ENCODE measurements at regions not wholly inside any gene's neighbourhood (a gene's known extent, or its start where the extent isn't known, plus 50 kb on each side); places are given as distances from the start of the nearest gene placed in this dataset.

DNA sequence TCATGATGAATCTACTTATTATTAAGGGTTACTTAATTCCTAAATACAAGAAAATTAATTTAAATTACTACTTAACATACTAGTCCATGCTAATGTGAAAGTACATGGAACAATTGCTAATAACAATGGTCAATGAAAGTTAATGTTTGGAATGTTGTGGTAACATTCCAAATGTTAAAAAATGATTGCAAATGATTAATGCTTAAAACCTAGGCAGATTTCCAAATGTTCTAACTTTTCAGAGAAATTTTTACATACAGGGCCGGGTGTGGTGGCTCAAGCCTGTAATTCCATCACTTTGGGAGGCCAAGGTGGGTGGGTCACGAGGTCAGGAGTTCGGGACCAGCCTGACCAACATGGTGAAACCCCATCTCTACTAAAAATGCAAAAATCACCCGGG, 1851.3 kb upstream of the PCDH7 start:
- TF ChIP-seq POLR2A (IDR thresholded peaks at IDR 0.05) (no peak), EP300 (IDR thresholded peaks at IDR 0.05) (no peak)
- TF ChIP-seq, protein P1, sequence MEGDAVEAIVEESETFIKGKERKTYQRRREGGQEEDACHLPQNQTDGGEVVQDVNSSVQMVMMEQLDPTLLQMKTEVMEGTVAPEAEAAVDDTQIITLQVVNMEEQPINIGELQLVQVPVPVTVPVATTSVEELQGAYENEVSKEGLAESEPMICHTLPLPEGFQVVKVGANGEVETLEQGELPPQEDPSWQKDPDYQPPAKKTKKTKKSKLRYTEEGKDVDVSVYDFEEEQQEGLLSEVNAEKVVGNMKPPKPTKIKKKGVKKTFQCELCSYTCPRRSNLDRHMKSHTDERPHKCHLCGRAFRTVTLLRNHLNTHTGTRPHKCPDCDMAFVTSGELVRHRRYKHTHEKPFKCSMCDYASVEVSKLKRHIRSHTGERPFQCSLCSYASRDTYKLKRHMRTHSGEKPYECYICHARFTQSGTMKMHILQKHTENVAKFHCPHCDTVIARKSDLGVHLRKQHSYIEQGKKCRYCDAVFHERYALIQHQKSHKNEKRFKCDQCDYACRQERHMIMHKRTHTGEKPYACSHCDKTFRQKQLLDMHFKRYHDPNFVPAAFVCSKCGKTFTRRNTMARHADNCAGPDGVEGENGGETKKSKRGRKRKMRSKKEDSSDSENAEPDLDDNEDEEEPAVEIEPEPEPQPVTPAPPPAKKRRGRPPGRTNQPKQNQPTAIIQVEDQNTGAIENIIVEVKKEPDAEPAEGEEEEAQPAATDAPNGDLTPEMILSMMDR (IDR thresholded peaks at IDR 0.05) = no peak
- Histone ChIP-seq H3K36me3 (no peaks in the 10 kb centered on the region), H3K4me3 (no peak overlapping the region), H3K4me1 (no peaks in the 10 kb centered on the region), H3K27me3 (no peaks in the 10 kb centered on the region), H3K9me3 (peaks cover 0 to 2% (median 0%) of the 10 kb centered on the region in 4 donors), H3K27ac (no peak overlapping the region)
- DNase-seq (ENCODE audit: low spot score in 2 of 2) = no peak
- 68 to 70% methylated on average over 4 of the region's 4 CpGs for WGBS, 2 donors

DNA sequence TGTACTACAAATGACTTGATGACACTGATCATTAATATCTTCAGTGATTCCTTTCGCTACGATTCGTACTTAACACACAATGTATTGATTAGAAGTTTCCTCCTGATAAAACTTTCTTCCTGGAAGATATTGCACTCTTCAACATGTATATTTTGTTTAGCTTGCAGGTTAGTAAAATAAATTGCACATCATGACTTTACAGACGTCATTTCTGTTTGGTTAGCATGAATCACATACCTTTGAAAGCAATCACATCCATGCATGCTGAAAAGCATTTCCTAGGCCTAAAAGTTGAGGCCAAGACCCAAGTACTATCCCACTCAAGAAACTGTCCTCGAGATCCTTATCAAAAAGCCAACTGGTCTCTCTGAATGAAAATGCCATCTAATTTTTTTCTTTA, 1841.0 kb upstream of the PCDH7 start:
- TF ChIP-seq POLR2A (IDR thresholded peaks at IDR 0.05) = no peak
- TF ChIP-seq EP300 (IDR thresholded peaks at IDR 0.05) = no peak
- TF ChIP-seq, protein P1 (IDR thresholded peaks at IDR 0.05) = no peak
- Histone ChIP-seq H3K4me1 (no peaks in the 10 kb centered on the region), H3K27ac (no peak overlapping the region), H3K36me3 (no peaks in the 10 kb centered on the region), H3K9me3 (no peaks in the 10 kb centered on the region), H3K4me3 (no peak overlapping the region), H3K27me3 (no peaks in the 10 kb centered on the region)
- 67 to 70% methylated on average over 5 of the region's 5 CpGs for WGBS, 2 donors
- no peak for DNase-seq (ENCODE audit: low spot score in 2 of 2)

DNA sequence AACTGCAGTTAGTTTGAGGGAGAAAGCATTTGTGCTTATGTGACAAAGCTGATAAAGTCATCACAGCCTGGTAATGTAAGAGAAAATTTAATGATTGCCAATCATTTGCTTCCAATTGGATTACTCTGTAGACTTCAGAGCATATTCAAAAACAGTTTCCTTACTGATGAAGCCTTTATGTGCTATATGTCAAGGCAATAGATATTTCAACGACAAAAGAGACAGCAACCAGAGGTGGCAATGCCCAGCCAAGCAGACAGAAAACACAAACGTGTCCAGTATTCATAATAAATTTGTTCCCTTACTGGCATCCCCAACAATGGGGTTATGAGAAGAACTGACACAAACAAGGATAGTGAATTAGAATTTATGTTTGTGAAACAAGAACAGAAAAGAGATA, 1840.3 kb upstream of the PCDH7 start:
- whole genome bisulfite sequencing, 2 donors = 79% methylated on average over 2 of the region's 2 CpGs
- Histone ChIP-seq H3K4me3 (no peak overlapping the region), H3K9me3 (no peaks in the 10 kb centered on the region), H3K4me1 (no peaks in the 10 kb centered on the region), H3K27ac (no peak overlapping the region), H3K27me3 (no peaks in the 10 kb centered on the region), H3K36me3 (no peaks in the 10 kb centered on the region)
- DNase-seq (ENCODE audit: low spot score in 2 of 2) = no peak
- TF ChIP-seq, protein P1 (IDR thresholded peaks at IDR 0.05) = no peak
- no peak for TF ChIP-seq POLR2A (IDR thresholded peaks at IDR 0.05)
- TF ChIP-seq EP300 (IDR thresholded peaks at IDR 0.05) = no peak

DNA sequence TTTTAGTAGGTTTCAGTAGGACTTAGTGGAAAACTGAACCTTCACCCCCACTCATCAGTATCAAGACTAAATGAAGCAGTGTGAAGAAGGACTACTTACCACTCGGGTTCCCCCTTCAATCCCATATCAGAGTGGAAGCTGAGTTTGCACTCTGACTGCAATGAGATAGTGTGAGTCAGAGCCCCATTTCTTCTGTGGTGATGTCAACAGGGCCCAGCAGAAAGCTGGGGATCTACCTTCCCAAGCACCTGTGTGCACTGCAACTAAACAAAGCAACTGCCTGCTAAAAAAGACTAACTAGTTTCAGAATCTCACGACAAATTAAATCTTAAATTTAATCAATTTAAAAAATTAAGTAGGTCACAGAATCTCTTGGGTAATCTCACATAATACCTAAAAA, 1837.0 kb upstream of the PCDH7 start:
- Histone ChIP-seq H3K27me3 (no peaks in the 10 kb centered on the region), H3K4me3 (no peak overlapping the region), H3K36me3 (no peaks in the 10 kb centered on the region), H3K4me1 (no peaks in the 10 kb centered on the region), H3K27ac (no peak overlapping the region), H3K9me3 (no peaks in the 10 kb centered on the region)
- 77 to 89% methylated on average over 2 of the region's 2 CpGs for WGBS, 2 donors
- TF ChIP-seq, protein P1 (IDR thresholded peaks at IDR 0.05) = no peak
- TF ChIP-seq POLR2A (IDR thresholded peaks at IDR 0.05) (no peak), EP300 (IDR thresholded peaks at IDR 0.05) (no peak)
- no peak for DNase-seq (ENCODE audit: low spot score in 2 of 2)

DNA sequence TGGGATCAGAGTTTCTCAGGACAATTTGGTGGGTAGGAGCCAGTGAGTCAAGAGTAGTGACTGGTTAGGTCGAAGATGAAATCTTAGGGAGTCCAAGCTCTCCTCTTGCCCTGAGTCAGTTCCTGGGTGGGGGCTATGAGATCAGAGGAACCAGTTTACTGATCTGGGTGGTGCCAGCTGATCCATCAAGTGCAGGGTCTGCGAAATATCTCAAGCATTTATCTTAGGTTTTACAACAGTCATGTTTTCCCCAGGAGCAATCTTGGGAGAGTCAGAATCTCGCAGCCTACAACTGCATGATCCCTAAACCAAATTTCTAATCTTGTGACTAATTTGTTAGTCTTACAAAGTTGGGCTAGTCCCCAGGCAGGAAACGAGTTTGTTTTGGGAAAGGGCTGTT, 1833.2 kb upstream of the PCDH7 start:
- H3K36me3 ChIP-seq = no peaks in the 10 kb centered on the region
- no peak overlapping the region for H3K4me3 ChIP-seq
- WGBS, 2 donors = 83% methylated on average over 4 of the region's 4 CpGs
- no peaks in the 10 kb centered on the region for H3K27me3 ChIP-seq
- TF ChIP-seq EP300 (IDR thresholded peaks at IDR 0.05) (no peak), POLR2A (IDR thresholded peaks at IDR 0.05) (no peak)
- no peak overlapping the region for H3K27ac ChIP-seq
- H3K9me3 ChIP-seq = no peaks in the 10 kb centered on the region
- no peaks in the 10 kb centered on the region for H3K4me1 ChIP-seq
- DNase-seq (ENCODE audit: low spot score in 2 of 2) = no peak

All from tibial nerve (tissue), 4 donors.